ENCODE measurements at regions not wholly inside any gene's neighbourhood (a gene's known extent, or its start where the extent isn't known, plus 50 kb on each side); places are given as distances from the start of the nearest gene placed in this dataset.

DNA sequence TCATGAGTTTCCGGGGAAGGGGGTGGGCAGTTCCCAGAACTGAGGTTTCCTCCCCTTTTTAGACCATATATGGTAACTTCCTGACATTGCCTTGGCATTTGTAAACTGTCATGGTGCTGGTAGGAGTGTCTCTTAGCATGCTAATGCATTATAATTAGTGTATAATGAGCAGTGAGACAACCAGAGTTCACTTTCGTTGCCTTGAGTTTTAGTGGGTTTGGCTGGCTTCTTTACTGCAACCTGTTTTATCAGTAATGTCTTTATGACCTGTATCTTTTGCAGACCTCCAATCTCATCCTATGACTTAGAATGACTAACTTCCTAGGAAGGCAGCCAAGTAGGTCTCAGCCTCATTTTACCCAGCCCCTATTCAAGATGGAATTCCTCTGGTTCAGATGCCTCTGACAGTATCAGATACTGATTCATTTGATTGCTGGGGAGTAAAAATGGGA, 447.3 kb downstream of the XIRP2 start:
- H3K27me3 ChIP-seq (ENCODE audit: control insufficient read depth in 1 of 2, insufficient read depth in 2 of 2, low read length in 2 of 2), result no peaks in the 10 kb centered on the region
- no peak for DNase-seq

GRCh38 chr2:167334146-167334742, 446.0 kb downstream of the XIRP2 start:
- H3K27ac ChIP-seq (ENCODE audit: low read depth in 1 of 2, low read length in 2 of 2), result no peak overlapping the region
- intact Hi-C loops (cut with DNase I, micrococcal nuclease), result no loop called here
- no peaks in the 10 kb centered on the region for H3K36me3 Mint-ChIP-seq (ENCODE audit: low read depth)
- CTCF ChIA-PET, result no interaction called here
- no peak overlapping the region for H3K4me3 ChIP-seq (ENCODE audit: low read length)
- H3K4me3 Mint-ChIP-seq, result no peak overlapping the region
- H3K4me1 Mint-ChIP-seq (ENCODE audit: low read depth), result no peaks in the 10 kb centered on the region
- H3K27me3 ChIP-seq (ENCODE audit: control insufficient read depth in 1 of 2, insufficient read depth in 2 of 2, low read length in 2 of 2), result no peaks in the 10 kb centered on the region
- H3K9me3 ChIP-seq (ENCODE audit: control insufficient read depth in 1 of 2, insufficient read depth in 1 of 2, low read length in 2 of 2), result peaks cover 0 to 12% of the 10 kb centered on the region in 2 experiments
- POLR2A ChIA-PET, result no interaction called here
- TF ChIP-seq CTCF (IDR thresholded peaks at IDR 0.05), result no peak
- no peaks in the 10 kb centered on the region for H3K36me3 ChIP-seq (ENCODE audit: insufficient read depth, low read length)
- DNase-seq, result no peak
- H3K27me3 Mint-ChIP-seq, result peaks cover 3% of the 10 kb centered on the region
- H3K27ac Mint-ChIP-seq, result no peak overlapping the region
- ATAC-seq (ENCODE audit: poor library complexity), result no peak
- H3K4me1 ChIP-seq (ENCODE audit: insufficient read depth, low read length), result no peaks in the 10 kb centered on the region
- H3K9me3 Mint-ChIP-seq, result no peaks in the 10 kb centered on the region

More for the DNA sequence above, 447.3 kb downstream of the XIRP2 start:
- peaks cover 0 to 9% of the 10 kb centered on the region in 2 experiments for H3K9me3 ChIP-seq (ENCODE audit: control insufficient read depth in 1 of 2, insufficient read depth in 1 of 2, low read length in 2 of 2)
- H3K27ac ChIP-seq (ENCODE audit: low read depth in 1 of 2, low read length in 2 of 2), result no peak overlapping the region
- Mint-ChIP-seq H3K27me3 (peaks cover 3% of the 10 kb centered on the region), H3K4me3 (no peak overlapping the region), H3K9me3 (no peaks in the 10 kb centered on the region), H3K27ac (no peak overlapping the region), H3K36me3 (ENCODE audit: low read depth) (no peaks in the 10 kb centered on the region), H3K4me1 (ENCODE audit: low read depth) (no peaks in the 10 kb centered on the region)
- no peaks in the 10 kb centered on the region for H3K4me1 ChIP-seq (ENCODE audit: insufficient read depth, low read length)
- no peak for ATAC-seq (ENCODE audit: poor library complexity)
- POLR2A ChIA-PET, result no interaction called here
- intact Hi-C loops (cut with DNase I, micrococcal nuclease), result no loop called here
- CTCF ChIA-PET, result no interaction called here
- H3K4me3 ChIP-seq (ENCODE audit: low read length), result no peak overlapping the region
- no peak for TF ChIP-seq CTCF (IDR thresholded peaks at IDR 0.05)
- H3K36me3 ChIP-seq (ENCODE audit: insufficient read depth, low read length), result no peaks in the 10 kb centered on the region

DNA sequence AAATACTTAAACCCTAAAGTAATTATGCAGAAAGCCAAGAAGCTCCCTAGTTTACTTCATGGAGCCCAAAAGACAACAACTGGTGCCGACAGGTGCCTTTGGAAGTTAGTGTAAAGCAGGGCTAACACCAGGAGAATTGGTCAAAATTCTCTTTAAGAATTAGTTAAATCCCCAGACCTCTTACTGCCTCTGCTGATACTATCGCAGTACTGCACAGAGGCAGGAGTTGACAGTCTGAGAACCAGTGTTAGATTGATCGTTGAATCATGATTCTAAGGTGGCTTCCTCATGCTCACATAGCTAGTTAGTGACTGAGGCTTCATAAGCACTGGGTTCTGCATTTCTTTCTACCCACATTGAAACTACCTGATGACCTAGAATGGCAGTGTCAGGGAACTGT, 445.0 kb downstream of the XIRP2 start:
- TF ChIP-seq CTCF (IDR thresholded peaks at IDR 0.05), result no peak
- CTCF ChIA-PET, result no interaction called here
- Histone ChIP-seq H3K27me3 (ENCODE audit: control insufficient read depth in 1 of 2, insufficient read depth in 2 of 2, low read length in 2 of 2) (no peaks in the 10 kb centered on the region), H3K27ac (ENCODE audit: low read depth in 1 of 2, low read length in 2 of 2) (no peak overlapping the region), H3K4me1 (ENCODE audit: insufficient read depth, low read length) (no peaks in the 10 kb centered on the region), H3K36me3 (ENCODE audit: insufficient read depth, low read length) (no peaks in the 10 kb centered on the region), H3K4me3 (ENCODE audit: low read length) (no peak overlapping the region), H3K9me3 (ENCODE audit: control insufficient read depth in 1 of 2, insufficient read depth in 1 of 2, low read length in 2 of 2) (peaks cover 0 to 12% of the 10 kb centered on the region in 2 experiments)
- Mint-ChIP-seq H3K4me3 (no peak overlapping the region), H3K27ac (no peak overlapping the region), H3K27me3 (peaks cover 3% of the 10 kb centered on the region), H3K36me3 (ENCODE audit: low read depth) (no peaks in the 10 kb centered on the region), H3K4me1 (ENCODE audit: low read depth) (no peaks in the 10 kb centered on the region), H3K9me3 (no peaks in the 10 kb centered on the region)
- intact Hi-C loops (cut with DNase I, micrococcal nuclease), result no loop called here
- ATAC-seq (ENCODE audit: poor library complexity) (no peak), DNase-seq (no peak)
- POLR2A ChIA-PET, result no interaction called here

Measured in CD4-positive, alpha-beta T cell (primary cell).